ENCODE measurements at regions not wholly inside any gene's neighbourhood (a gene's known extent, or its start where the extent isn't known, plus 50 kb on each side); places are given as distances from the start of the nearest gene placed in this dataset.

DNA sequence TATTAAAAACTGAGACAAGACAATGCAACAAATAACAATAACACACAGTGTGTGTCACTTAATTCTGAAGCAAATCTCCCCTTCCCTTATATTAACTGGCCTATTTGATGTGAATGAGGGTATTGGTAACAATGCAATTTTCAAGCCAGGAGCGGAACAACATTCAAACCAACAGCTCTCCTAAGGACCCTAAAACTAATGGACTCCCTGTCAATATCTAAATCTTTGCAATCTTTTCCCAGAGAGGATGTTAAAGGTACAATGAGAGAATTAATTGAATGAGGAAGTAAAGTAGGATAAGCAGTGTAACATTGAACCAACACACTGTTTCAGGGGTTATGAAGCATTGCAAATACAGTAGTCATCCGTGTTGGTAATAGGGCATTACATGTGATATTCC lies 311.7 kb downstream of the HTR1A start:
- TF ChIP-seq, protein P1, sequence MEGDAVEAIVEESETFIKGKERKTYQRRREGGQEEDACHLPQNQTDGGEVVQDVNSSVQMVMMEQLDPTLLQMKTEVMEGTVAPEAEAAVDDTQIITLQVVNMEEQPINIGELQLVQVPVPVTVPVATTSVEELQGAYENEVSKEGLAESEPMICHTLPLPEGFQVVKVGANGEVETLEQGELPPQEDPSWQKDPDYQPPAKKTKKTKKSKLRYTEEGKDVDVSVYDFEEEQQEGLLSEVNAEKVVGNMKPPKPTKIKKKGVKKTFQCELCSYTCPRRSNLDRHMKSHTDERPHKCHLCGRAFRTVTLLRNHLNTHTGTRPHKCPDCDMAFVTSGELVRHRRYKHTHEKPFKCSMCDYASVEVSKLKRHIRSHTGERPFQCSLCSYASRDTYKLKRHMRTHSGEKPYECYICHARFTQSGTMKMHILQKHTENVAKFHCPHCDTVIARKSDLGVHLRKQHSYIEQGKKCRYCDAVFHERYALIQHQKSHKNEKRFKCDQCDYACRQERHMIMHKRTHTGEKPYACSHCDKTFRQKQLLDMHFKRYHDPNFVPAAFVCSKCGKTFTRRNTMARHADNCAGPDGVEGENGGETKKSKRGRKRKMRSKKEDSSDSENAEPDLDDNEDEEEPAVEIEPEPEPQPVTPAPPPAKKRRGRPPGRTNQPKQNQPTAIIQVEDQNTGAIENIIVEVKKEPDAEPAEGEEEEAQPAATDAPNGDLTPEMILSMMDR (IDR thresholded peaks at IDR 0.05): no peak
- no peak for TF ChIP-seq POLR2A (IDR thresholded peaks at IDR 0.05)
